ENCODE measurements at regions not wholly inside any gene's neighbourhood (a gene's known extent, or its start where the extent isn't known, plus 50 kb on each side); places are given as distances from the start of the nearest gene placed in this dataset.

- TF ChIP-seq EZH2 (IDR thresholded peaks at IDR 0.05; ENCODE audit: borderline replicate concordance, insufficient read depth, low read length, poor library complexity, severe bottlenecking) (no peak), POLR2AphosphoS5 (IDR thresholded peaks at IDR 0.05) (no peak), TAF1 (IDR thresholded peaks at IDR 0.05; ENCODE audit: low read depth) (no peak), EP300 (conservative IDR thresholded peaks at IDR 0.05; ENCODE audit: poor library complexity, severe bottlenecking) (no peak), MXI1 (conservative IDR thresholded peaks at IDR 0.05; ENCODE audit: poor library complexity, severe bottlenecking) (no peak), RAD21 (conservative IDR thresholded peaks at IDR 0.05) (no peak), CTCF (IDR thresholded peaks at IDR 0.05; ENCODE audit: poor library complexity, severe bottlenecking) (no peak)
- TF ChIP-seq, protein P1, sequence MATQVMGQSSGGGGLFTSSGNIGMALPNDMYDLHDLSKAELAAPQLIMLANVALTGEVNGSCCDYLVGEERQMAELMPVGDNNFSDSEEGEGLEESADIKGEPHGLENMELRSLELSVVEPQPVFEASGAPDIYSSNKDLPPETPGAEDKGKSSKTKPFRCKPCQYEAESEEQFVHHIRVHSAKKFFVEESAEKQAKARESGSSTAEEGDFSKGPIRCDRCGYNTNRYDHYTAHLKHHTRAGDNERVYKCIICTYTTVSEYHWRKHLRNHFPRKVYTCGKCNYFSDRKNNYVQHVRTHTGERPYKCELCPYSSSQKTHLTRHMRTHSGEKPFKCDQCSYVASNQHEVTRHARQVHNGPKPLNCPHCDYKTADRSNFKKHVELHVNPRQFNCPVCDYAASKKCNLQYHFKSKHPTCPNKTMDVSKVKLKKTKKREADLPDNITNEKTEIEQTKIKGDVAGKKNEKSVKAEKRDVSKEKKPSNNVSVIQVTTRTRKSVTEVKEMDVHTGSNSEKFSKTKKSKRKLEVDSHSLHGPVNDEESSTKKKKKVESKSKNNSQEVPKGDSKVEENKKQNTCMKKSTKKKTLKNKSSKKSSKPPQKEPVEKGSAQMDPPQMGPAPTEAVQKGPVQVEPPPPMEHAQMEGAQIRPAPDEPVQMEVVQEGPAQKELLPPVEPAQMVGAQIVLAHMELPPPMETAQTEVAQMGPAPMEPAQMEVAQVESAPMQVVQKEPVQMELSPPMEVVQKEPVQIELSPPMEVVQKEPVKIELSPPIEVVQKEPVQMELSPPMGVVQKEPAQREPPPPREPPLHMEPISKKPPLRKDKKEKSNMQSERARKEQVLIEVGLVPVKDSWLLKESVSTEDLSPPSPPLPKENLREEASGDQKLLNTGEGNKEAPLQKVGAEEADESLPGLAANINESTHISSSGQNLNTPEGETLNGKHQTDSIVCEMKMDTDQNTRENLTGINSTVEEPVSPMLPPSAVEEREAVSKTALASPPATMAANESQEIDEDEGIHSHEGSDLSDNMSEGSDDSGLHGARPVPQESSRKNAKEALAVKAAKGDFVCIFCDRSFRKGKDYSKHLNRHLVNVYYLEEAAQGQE (IDR thresholded peaks at IDR 0.05; ENCODE audit: borderline replicate concordance): no peak
- Histone ChIP-seq H2AFZ (ENCODE audit: low read depth, low read length) (no peak overlapping the region), H3K9me3 (ENCODE audit: low read length) (no peaks in the 10 kb centered on the region), H3K79me2 (replicated peaks; ENCODE audit: insufficient read depth, low read length) (no peaks in the 10 kb centered on the region), H3K9me2 (ENCODE audit: insufficient read depth, low read length) (no peaks in the 10 kb centered on the region), H3F3A (ENCODE audit: insufficient read depth, low read length, poor library complexity, severe bottlenecking) (no peaks in the 10 kb centered on the region), H3K27ac (ENCODE audit: low read length) (no peak overlapping the region), H3K36me3 (ENCODE audit: insufficient read depth, low read length) (no peaks in the 10 kb centered on the region), H4K20me1 (ENCODE audit: insufficient read depth) (no peaks in the 10 kb centered on the region), H3K4me3 (ENCODE audit: low read length) (no peak overlapping the region), H3K4me2 (ENCODE audit: low read length) (no peak overlapping the region), H3K27me3 (ENCODE audit: insufficient read depth, low read depth, low read length) (no peaks in the 10 kb centered on the region), H3K9ac (ENCODE audit: low read length) (no peak overlapping the region)
These were observed 80.9 kb upstream of the CDC42BPA start for GRCh38 chr1:227399152-227399730.

DNA sequence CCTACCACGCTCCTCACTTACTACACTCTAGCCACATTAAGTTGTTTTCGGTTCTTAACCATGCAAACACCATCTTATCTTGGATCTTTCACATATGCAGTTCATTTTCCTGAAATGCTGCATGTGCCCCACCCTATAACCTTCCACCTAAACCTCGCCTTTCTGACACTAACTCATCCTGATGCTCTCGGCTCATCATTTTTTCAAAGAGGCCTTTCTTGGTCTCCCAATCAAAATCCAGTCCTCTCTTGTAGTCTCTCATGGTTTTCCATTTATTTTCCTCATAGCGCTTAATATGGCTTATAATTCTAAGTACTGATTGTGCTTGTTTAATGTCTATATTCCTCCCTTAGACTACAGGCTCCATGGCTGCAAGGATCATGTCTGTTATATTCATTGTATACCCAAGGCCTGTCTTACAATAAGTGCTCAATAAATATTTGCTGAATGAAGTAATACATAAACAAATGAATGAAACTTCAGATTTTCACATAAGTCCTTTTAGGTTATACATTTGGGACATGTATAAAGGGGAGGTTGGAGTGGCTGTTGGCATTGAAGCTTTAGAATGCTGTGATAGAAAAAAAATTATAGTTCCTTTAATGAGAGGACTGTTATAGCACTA, 79.2 kb upstream of the CDC42BPA start:
- H4K20me1 ChIP-seq (ENCODE audit: insufficient read depth): no peaks in the 10 kb centered on the region
- TF ChIP-seq EP300 (conservative IDR thresholded peaks at IDR 0.05; ENCODE audit: poor library complexity, severe bottlenecking) (no peak), MXI1 (conservative IDR thresholded peaks at IDR 0.05; ENCODE audit: poor library complexity, severe bottlenecking) (no peak), CTCF (IDR thresholded peaks at IDR 0.05; ENCODE audit: poor library complexity, severe bottlenecking) (no peak), POLR2AphosphoS5 (IDR thresholded peaks at IDR 0.05) (no peak), EZH2 (IDR thresholded peaks at IDR 0.05; ENCODE audit: borderline replicate concordance, insufficient read depth, low read length, poor library complexity, severe bottlenecking) (no peak), RAD21 (conservative IDR thresholded peaks at IDR 0.05) (no peak), SMC3 (conservative IDR thresholded peaks at IDR 0.05; ENCODE audit: poor library complexity) (no peak)
- TF ChIP-seq, protein P1 (IDR thresholded peaks at IDR 0.05; ENCODE audit: borderline replicate concordance): no peak
- H3K9ac ChIP-seq (ENCODE audit: low read length): no peak overlapping the region
- H3F3A ChIP-seq (ENCODE audit: insufficient read depth, low read length, poor library complexity, severe bottlenecking): no peaks in the 10 kb centered on the region
- no peaks in the 10 kb centered on the region for H3K27me3 ChIP-seq (ENCODE audit: insufficient read depth, low read depth, low read length)
- no peaks in the 10 kb centered on the region for H3K9me3 ChIP-seq (ENCODE audit: low read length)
- no peak overlapping the region for H3K4me3 ChIP-seq (ENCODE audit: low read length)
- H2AFZ ChIP-seq (ENCODE audit: low read depth, low read length): no peak overlapping the region
- no peak overlapping the region for H3K4me2 ChIP-seq (ENCODE audit: low read length)
- no peaks in the 10 kb centered on the region for H3K36me3 ChIP-seq (ENCODE audit: insufficient read depth, low read length)
- no peak overlapping the region for H3K27ac ChIP-seq (ENCODE audit: low read length)
- H3K9me2 ChIP-seq (ENCODE audit: insufficient read depth, low read length): no peaks in the 10 kb centered on the region
- H3K79me2 ChIP-seq (replicated peaks; ENCODE audit: insufficient read depth, low read length): no peaks in the 10 kb centered on the region

Measured in neural cell (in vitro differentiated cells).